ENCODE measurements at regions not wholly inside any gene's neighbourhood (a gene's known extent, or its start where the extent isn't known, plus 50 kb on each side); places are given as distances from the start of the nearest gene placed in this dataset.

- TF ChIP-seq ZFX (IDR thresholded peaks at IDR 0.05; ENCODE audit: borderline replicate concordance): no peak
- TF ChIP-seq, protein P1, sequence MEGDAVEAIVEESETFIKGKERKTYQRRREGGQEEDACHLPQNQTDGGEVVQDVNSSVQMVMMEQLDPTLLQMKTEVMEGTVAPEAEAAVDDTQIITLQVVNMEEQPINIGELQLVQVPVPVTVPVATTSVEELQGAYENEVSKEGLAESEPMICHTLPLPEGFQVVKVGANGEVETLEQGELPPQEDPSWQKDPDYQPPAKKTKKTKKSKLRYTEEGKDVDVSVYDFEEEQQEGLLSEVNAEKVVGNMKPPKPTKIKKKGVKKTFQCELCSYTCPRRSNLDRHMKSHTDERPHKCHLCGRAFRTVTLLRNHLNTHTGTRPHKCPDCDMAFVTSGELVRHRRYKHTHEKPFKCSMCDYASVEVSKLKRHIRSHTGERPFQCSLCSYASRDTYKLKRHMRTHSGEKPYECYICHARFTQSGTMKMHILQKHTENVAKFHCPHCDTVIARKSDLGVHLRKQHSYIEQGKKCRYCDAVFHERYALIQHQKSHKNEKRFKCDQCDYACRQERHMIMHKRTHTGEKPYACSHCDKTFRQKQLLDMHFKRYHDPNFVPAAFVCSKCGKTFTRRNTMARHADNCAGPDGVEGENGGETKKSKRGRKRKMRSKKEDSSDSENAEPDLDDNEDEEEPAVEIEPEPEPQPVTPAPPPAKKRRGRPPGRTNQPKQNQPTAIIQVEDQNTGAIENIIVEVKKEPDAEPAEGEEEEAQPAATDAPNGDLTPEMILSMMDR (IDR thresholded peaks at IDR 0.05): no peak
- no peak overlapping the region for H3K27ac ChIP-seq
Observed at GRCh38 chr5:167943343-167943742, 348.1 kb upstream of the WWC1 start.

- no peak overlapping the region for H3K27ac ChIP-seq
- TF ChIP-seq, protein P1 (IDR thresholded peaks at IDR 0.05): no peak
- no peak for TF ChIP-seq ZFX (IDR thresholded peaks at IDR 0.05; ENCODE audit: borderline replicate concordance)
Observed at GRCh38 chr5:167944121-167944852, 347.2 kb upstream of the WWC1 start.

DNA sequence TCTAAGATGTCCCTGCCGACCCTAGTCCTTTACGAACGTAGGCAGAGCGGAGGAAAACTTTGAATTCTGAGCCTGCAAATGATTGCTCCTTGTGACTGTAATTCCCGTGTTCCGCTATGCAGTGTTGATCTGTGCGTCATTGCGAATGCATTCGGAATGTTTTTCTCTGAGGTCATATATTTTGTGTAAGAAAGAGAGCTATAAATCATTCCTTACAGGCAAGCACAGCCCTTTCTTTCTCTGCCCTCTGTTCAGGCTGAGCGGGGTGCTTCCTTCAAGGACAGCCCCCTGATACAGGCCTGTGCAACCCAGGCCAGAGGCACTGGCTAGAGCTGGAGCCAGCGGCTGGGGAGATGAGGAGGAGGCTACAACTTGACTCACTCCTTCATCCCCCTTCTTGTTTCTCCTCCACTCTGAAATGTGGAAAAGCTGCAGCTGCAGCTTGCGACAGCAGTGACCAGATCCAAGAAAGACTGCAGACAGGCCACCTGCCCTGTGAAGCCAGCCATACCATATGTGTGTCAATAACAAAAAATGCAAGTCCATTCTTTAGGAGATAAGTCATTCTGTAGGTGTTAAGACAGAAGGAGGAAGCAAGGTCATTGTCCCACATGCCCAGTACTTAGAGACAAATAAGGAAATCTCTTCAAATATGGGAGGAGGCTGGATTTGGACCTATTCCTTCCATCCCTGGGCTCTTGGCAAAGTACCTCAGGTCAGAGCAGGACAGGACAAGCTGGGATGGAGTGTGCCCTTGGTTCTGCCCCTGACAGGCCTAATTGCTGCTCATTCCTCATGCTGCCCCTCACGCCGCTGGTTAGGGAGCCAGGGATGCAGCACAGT, 345.7 kb upstream of the WWC1 start:
- TF ChIP-seq ZFX (IDR thresholded peaks at IDR 0.05; ENCODE audit: borderline replicate concordance): no peak
- TF ChIP-seq, protein P1 (IDR thresholded peaks at IDR 0.05): no peak
- no peak overlapping the region for H3K27ac ChIP-seq

DNA sequence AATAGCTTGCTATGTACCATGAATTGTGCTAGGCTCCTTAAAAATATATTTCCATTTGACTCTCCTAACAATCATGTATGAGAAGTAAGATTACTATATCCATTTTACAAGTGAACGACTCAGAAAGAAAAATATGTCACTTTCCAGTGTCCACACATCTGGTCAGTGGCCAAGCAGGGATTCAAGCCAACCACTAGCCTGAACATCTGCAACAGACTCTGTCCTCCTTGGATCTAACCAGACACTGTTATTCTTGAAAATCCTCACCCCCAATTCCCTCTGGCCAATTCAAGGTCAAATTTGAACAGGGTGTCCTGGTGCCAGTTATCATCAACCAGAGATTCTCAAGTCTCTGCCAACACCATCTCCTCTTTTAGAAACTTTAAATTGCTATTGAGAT, 344.1 kb upstream of the WWC1 start:
- H3K27ac ChIP-seq: no peak overlapping the region
- TF ChIP-seq, protein P1 (IDR thresholded peaks at IDR 0.05): no peak
- no peak for TF ChIP-seq ZFX (IDR thresholded peaks at IDR 0.05; ENCODE audit: borderline replicate concordance)

- TF ChIP-seq, protein P1 (IDR thresholded peaks at IDR 0.05): no peak
- TF ChIP-seq ZFX (IDR thresholded peaks at IDR 0.05; ENCODE audit: borderline replicate concordance): no peak
Observed at GRCh38 chr5:167948251-167948650, 343.2 kb upstream of the WWC1 start.

DNA sequence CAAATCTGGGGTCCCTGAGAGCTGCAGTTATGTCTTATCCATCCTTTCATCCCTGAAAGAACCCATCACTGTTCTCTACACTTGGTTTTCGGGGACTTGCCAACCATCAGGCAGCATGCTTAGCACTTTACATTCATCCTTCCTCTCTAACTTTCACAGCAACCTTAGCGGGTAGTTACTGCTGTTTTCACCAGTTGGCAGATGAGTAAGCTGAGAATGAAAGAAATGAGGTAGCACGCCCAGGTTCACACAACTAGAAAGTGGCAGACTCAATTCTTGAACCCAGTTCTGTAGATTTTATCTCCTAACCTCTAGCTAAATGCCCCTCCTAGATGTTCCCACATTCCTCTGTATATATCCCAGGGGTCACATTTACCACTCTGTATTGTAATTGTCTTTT, 342.0 kb upstream of the WWC1 start:
- TF ChIP-seq ZFX (IDR thresholded peaks at IDR 0.05; ENCODE audit: borderline replicate concordance): no peak
- TF ChIP-seq, protein P1 (IDR thresholded peaks at IDR 0.05): no peak
- H3K27ac ChIP-seq: no peak overlapping the region

More at GRCh38 chr5:167948251-167948650, 343.2 kb upstream of the WWC1 start:
- no peak overlapping the region for H3K27ac ChIP-seq
